GM23338 (cell line): ENCODE measurements at regions not wholly inside any gene's neighbourhood (a gene's known extent, or its start where the extent isn't known, plus 50 kb on each side); places are given as distances from the start of the nearest gene placed in this dataset.

Experiments
- ATAC-seq: fragments of 200-7000 bp; cut with Tn5 transposase; 3 replicates; pipeline ENCODE4 v1.9.1; 2020
- DNase-seq: peaks from one replicate; pipeline ENCODE4 v3.0.0-alpha.2; 2015; ENCODE audit warnings: low spot score
- H2AFZ ChIP-seq: fragments of 200-600 bp; sonication (generic); 2 replicates; pipeline ENCODE4 v1.8.0; 2016; ENCODE audit warnings: antibody characterized with exemption, mild to moderate bottlenecking, moderate library complexity
- H3F3A ChIP-seq: fragments of 200-600 bp; sonication (generic); replicated peaks from 2 replicates; pipeline ENCODE4 v1.8.0; 2017; ENCODE audit warnings: antibody characterized with exemption, mixed run types, low read depth
- H3K27ac ChIP-seq: fragments of 200-600 bp; sonication (generic); 2 replicates; pipeline ENCODE4 v1.6.1; 2016; ENCODE audit warnings: low read depth
- H3K27me3 ChIP-seq: fragments of 200-600 bp; sonication (generic); 2 replicates; pipeline ENCODE4 v1.8.0; 2016; ENCODE audit warnings: mild to moderate bottlenecking, mixed run types, moderate library complexity; ENCODE audit not compliant: insufficient read depth
- H3K36me3 ChIP-seq: fragments of 200-600 bp; sonication (generic); 2 replicates; pipeline ENCODE4 v1.8.0; 2016; ENCODE audit warnings: mild to moderate bottlenecking; ENCODE audit not compliant: insufficient read depth
- H3K4me1 ChIP-seq: fragments of 200-600 bp; sonication (generic); 2 replicates; pipeline ENCODE4 v1.8.0; 2016; ENCODE audit warnings: mild to moderate bottlenecking, moderate library complexity; ENCODE audit not compliant: insufficient read depth
- H3K4me2 ChIP-seq: fragments of 200-600 bp; sonication (generic); 2 replicates; pipeline ENCODE4 v1.7.1; 2017; ENCODE audit warnings: mixed run types
- H3K4me3 ChIP-seq: fragments of 200-600 bp; sonication (generic); 2 replicates; pipeline ENCODE4 v1.6.1; 2016; ENCODE audit warnings: mixed run types
- H3K79me2 ChIP-seq: fragments of 200-600 bp; sonication (generic); replicated peaks from 2 replicates; pipeline ENCODE4 v1.8.0; 2017; ENCODE audit warnings: mild to moderate bottlenecking; ENCODE audit not compliant: insufficient read depth
- H3K9me2 ChIP-seq: fragments of 200-600 bp; sonication (generic); 2 replicates; pipeline ENCODE4 v1.8.0; 2017; ENCODE audit not compliant: insufficient read depth
- H4K20me1 ChIP-seq: fragments of 200-600 bp; sonication (generic); replicated peaks from 2 replicates; pipeline ENCODE4 v1.8.0; 2017; ENCODE audit warnings: mild to moderate bottlenecking; ENCODE audit not compliant: insufficient read depth
- H3K27ac Mint-ChIP-seq: 2 replicates; pipeline ENCODE4 v1.8.0; 2020; ENCODE audit warnings: inconsistent platforms, mild to moderate bottlenecking, moderate library complexity, mixed read lengths
- H3K27me3 Mint-ChIP-seq: 3 replicates; pipeline ENCODE4 v1.8.0; 2022; ENCODE audit warnings: low read depth, mild to moderate bottlenecking, moderate library complexity, mixed read lengths, inconsistent platforms; ENCODE audit not compliant: insufficient read depth, poor library complexity
- H3K36me3 Mint-ChIP-seq: 3 replicates; pipeline ENCODE4 v1.8.0; 2021; ENCODE audit warnings: low read depth, mild to moderate bottlenecking, inconsistent platforms, moderate library complexity, mixed read lengths
- H3K4me1 Mint-ChIP-seq: 3 replicates; pipeline ENCODE4 v1.8.0; 2020; ENCODE audit warnings: mild to moderate bottlenecking, inconsistent platforms, mixed read lengths
- H3K4me3 Mint-ChIP-seq: 3 replicates; pipeline ENCODE4 v1.8.0; 2021; ENCODE audit warnings: moderate library complexity, mild to moderate bottlenecking, inconsistent platforms, mixed read lengths
- H3K9me3 Mint-ChIP-seq: 3 replicates; pipeline ENCODE4 v1.8.0; 2020; ENCODE audit warnings: moderate library complexity, mild to moderate bottlenecking, inconsistent platforms, mixed read lengths
- CREB1 ChIP-seq: fragments of 250-450 bp; sonication (Bioruptor Pico); IDR thresholded peaks from 2 replicates; pipeline ENCODE4 v1.5.0; 2020; ENCODE audit warnings: low read depth, mild to moderate bottlenecking, moderate library complexity
- CTCF ChIP-seq, 2 experiments: fragments of 200-600 bp in 1 of 2; sonication (generic) in 1 of 2; conservative IDR thresholded peaks; 2 replicates each; pipeline versions ENCODE4 v1.5.1 to v1.6.1; 2016 to 2017; ENCODE audit warnings: antibody characterized with exemption in 2 of 2, low read depth in 2 of 2, mild to moderate bottlenecking in 2 of 2, moderate library complexity in 1 of 2
- EZH2 ChIP-seq: fragments of 200-600 bp; sonication (generic); IDR thresholded peaks from one replicate; pipeline ENCODE4 v1.8.0; 2017; ENCODE audit warnings: antibody characterized with exemption, mild to moderate bottlenecking, low read depth; ENCODE audit not compliant: unreplicated experiment
- STAT1 ChIP-seq: IDR thresholded peaks from one replicate; pipeline ENCODE4 v1.6.1; 2016; ENCODE audit warnings: antibody characterized with exemption; ENCODE audit not compliant: unreplicated experiment
- ZNF114 ChIP-seq: fragments of 250-450 bp; sonication (Bioruptor Pico); IDR thresholded peaks from 2 replicates; pipeline ENCODE4 v1.5.0; 2020; ENCODE audit warnings: mild to moderate bottlenecking, moderate library complexity
- TF ChIP-seq, protein P1 (sequence below): fragments of 250-450 bp; sonication (Bioruptor Pico); IDR thresholded peaks from 2 replicates; pipeline ENCODE4 v1.5.0; 2020; ENCODE audit warnings: mild to moderate bottlenecking, moderate library complexity
- TF ChIP-seq, protein P2 (sequence below): IDR thresholded peaks from 2 replicates; pipeline ENCODE4 v1.6.1; 2016; ENCODE audit warnings: antibody characterized with exemption

DNA sequence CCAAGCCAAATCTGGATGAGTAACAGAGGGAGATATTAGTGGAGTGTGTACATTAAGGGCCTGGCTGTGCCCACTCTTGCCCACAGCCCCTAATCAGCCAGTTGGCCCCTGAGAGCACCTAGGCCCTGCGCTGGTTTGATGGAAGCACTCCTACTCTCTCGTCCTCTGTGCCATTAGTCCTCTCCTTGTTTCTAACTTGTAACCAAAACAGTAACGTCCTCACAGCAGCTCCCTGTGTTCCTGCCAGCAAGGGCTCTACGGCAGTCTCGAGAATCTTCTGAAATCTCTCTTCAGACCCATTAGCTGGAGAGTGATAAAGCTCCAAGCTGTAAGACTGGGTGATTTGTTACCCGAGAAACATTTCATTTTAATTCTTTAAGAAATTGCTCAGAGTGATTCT is 76.1 kb downstream of the LRRC30 start (continued):
- TF ChIP-seq, protein P1, sequence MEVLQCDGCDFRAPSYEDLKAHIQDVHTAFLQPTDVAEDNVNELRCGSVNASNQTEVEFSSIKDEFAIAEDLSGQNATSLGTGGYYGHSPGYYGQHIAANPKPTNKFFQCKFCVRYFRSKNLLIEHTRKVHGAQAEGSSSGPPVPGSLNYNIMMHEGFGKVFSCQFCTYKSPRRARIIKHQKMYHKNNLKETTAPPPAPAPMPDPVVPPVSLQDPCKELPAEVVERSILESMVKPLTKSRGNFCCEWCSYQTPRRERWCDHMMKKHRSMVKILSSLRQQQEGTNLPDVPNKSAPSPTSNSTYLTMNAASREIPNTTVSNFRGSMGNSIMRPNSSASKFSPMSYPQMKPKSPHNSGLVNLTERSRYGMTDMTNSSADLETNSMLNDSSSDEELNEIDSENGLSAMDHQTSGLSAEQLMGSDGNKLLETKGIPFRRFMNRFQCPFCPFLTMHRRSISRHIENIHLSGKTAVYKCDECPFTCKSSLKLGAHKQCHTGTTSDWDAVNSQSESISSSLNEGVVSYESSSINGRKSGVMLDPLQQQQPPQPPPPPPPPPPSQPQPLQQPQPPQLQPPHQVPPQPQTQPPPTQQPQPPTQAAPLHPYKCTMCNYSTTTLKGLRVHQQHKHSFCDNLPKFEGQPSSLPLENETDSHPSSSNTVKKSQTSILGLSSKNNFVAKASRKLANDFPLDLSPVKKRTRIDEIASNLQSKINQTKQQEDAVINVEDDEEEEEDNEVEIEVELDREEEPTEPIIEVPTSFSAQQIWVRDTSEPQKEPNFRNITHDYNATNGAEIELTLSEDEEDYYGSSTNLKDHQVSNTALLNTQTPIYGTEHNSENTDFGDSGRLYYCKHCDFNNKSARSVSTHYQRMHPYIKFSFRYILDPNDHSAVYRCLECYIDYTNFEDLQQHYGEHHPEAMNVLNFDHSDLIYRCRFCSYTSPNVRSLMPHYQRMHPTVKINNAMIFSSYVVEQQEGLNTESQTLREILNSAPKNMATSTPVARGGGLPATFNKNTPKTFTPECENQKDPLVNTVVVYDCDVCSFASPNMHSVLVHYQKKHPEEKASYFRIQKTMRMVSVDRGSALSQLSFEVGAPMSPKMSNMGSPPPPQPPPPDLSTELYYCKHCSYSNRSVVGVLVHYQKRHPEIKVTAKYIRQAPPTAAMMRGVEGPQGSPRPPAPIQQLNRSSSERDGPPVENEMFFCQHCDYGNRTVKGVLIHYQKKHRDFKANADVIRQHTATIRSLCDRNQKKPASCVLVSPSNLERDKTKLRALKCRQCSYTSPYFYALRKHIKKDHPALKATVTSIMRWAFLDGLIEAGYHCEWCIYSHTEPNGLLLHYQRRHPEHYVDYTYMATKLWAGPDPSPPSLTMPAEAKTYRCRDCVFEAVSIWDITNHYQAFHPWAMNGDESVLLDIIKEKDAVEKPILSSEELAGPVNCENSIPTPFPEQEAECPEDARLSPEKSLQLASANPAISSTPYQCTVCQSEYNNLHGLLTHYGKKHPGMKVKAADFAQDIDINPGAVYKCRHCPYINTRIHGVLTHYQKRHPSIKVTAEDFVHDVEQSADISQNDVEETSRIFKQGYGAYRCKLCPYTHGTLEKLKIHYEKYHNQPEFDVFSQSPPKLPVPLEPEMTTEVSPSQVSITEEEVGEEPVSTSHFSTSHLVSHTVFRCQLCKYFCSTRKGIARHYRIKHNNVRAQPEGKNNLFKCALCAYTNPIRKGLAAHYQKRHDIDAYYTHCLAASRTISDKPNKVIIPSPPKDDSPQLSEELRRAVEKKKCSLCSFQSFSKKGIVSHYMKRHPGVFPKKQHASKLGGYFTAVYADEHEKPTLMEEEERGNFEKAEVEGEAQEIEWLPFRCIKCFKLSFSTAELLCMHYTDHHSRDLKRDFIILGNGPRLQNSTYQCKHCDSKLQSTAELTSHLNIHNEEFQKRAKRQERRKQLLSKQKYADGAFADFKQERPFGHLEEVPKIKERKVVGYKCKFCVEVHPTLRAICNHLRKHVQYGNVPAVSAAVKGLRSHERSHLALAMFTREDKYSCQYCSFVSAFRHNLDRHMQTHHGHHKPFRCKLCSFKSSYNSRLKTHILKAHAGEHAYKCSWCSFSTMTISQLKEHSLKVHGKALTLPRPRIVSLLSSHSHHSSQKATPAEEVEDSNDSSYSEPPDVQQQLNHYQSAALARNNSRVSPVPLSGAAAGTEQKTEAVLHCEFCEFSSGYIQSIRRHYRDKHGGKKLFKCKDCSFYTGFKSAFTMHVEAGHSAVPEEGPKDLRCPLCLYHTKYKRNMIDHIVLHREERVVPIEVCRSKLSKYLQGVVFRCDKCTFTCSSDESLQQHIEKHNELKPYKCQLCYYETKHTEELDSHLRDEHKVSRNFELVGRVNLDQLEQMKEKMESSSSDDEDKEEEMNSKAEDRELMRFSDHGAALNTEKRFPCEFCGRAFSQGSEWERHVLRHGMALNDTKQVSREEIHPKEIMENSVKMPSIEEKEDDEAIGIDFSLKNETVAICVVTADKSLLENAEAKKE (CRISPR knock-in tag) = no peak
- no peak for TF ChIP-seq STAT1

- Histone ChIP-seq H2AFZ (peak overlapping the region; percentile 14; the same call in 1 of the 2 replicates), H3K27me3 (no peaks in the 10 kb centered on the region), H3K27ac (no peak overlapping the region), H3K4me3 (no peak overlapping the region), H3K4me2 (no peak overlapping the region), H3F3A (no peaks in the 10 kb centered on the region), H3K9me2 (peaks cover 7% of the 10 kb centered on the region; the same call in 1 of the 2 replicates), H3K36me3 (no peaks in the 10 kb centered on the region), H4K20me1 (no peaks in the 10 kb centered on the region), H3K79me2 (no peaks in the 10 kb centered on the region), H3K4me1 (no peaks in the 10 kb centered on the region)
- Mint-ChIP-seq H3K4me1 (no peaks in the 10 kb centered on the region), H3K4me3 (no peak overlapping the region), H3K36me3 (no peaks in the 10 kb centered on the region), H3K9me3 (no peaks in the 10 kb centered on the region), H3K27me3 (peaks cover 7% of the 10 kb centered on the region), H3K27ac (no peak overlapping the region)
- ATAC-seq = no peak
- DNase-seq = no peak
- TF ChIP-seq EZH2 (no peak), ZNF114 (CRISPR knock-in tag) (no peak), CREB1 (CRISPR knock-in tag) (no peak), CTCF (conservative IDR thresholded peaks at IDR 0.05; ENCODE audit: low read depth in 2 of 2) (no peak)
- TF ChIP-seq, protein P2, sequence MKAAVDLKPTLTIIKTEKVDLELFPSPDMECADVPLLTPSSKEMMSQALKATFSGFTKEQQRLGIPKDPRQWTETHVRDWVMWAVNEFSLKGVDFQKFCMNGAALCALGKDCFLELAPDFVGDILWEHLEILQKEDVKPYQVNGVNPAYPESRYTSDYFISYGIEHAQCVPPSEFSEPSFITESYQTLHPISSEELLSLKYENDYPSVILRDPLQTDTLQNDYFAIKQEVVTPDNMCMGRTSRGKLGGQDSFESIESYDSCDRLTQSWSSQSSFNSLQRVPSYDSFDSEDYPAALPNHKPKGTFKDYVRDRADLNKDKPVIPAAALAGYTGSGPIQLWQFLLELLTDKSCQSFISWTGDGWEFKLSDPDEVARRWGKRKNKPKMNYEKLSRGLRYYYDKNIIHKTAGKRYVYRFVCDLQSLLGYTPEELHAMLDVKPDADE = no peak
- TF ChIP-seq, protein P1 (CRISPR knock-in tag) = no peak
Observed at GRCh38 chr18:7307526-7307925, 76.6 kb downstream of the LRRC30 start.
